ENCODE measurements at regions not wholly inside any gene's neighbourhood (a gene's known extent, or its start where the extent isn't known, plus 50 kb on each side); places are given as distances from the start of the nearest gene placed in this dataset.
"Not testable (repeated sequence)": the region's sequence is repeated elsewhere in the genome, so short reads cannot be mapped to it uniquely, and the experiment has no call there.

GRCh38 chrX:45668686-45669443 is 468.2 kb upstream of the DIPK2B start:
- Mint-ChIP-seq H3K9me3 (no peaks in the 10 kb centered on the region), H3K27me3 (no peaks in the 10 kb centered on the region), H3K4me3 (no peak overlapping the region), H3K36me3 (no peaks in the 10 kb centered on the region), H3K27ac (no peak overlapping the region), H3K4me1 (no peaks in the 10 kb centered on the region)

GRCh38 chrX:45667666-45668065 is 467.0 kb upstream of the DIPK2B start:
- H3K4me3 Mint-ChIP-seq = no peak overlapping the region
- no peaks in the 10 kb centered on the region for H3K9me3 Mint-ChIP-seq

GRCh38 chrX:45664727-45665290 is 464.1 kb upstream of the DIPK2B start:
- Mint-ChIP-seq H3K27me3 (no peaks in the 10 kb centered on the region), H3K9me3 (no peaks in the 10 kb centered on the region), H3K36me3 (no peaks in the 10 kb centered on the region), H3K4me3 (no peak overlapping the region), H3K4me1 (no peaks in the 10 kb centered on the region), H3K27ac (no peak overlapping the region)

More at GRCh38 chrX:45667666-45668065, 467.0 kb upstream of the DIPK2B start:
- no peak overlapping the region for H3K27ac Mint-ChIP-seq
- no peaks in the 10 kb centered on the region for H3K4me1 Mint-ChIP-seq
- no peaks in the 10 kb centered on the region for H3K36me3 Mint-ChIP-seq
- no peaks in the 10 kb centered on the region for H3K27me3 Mint-ChIP-seq

- Mint-ChIP-seq H3K9me3 (peaks cover 0 to 4% (median 2%) of the 10 kb centered on the region in 3 donors), H3K4me3 (no peak overlapping the region), H3K36me3 (no peaks in the 10 kb centered on the region), H3K27me3 (peaks cover 5% of the 10 kb centered on the region), H3K4me1 (no peaks in the 10 kb centered on the region), H3K27ac (no peak overlapping the region)
Observed at GRCh38 chrX:45660477-45660876, 459.8 kb upstream of the DIPK2B start.

GRCh38 chrX:45633419-45633818 is 432.7 kb upstream of the DIPK2B start:
- peaks cover 0 to 1% (median 0%) of the 10 kb centered on the region in 3 donors for H3K4me1 Mint-ChIP-seq
- no peaks in the 10 kb centered on the region for H3K36me3 Mint-ChIP-seq
- no peak overlapping the region for H3K27ac Mint-ChIP-seq

GRCh38 chrX:45632506-45632905 is 431.8 kb upstream of the DIPK2B start:
- no peaks in the 10 kb centered on the region for H3K9me3 Mint-ChIP-seq
- H3K4me3 Mint-ChIP-seq = no peak overlapping the region
- peaks cover 11% of the 10 kb centered on the region for H3K27me3 Mint-ChIP-seq
- peaks cover 0 to 1% (median 0%) of the 10 kb centered on the region in 3 donors for H3K4me1 Mint-ChIP-seq
- H3K36me3 Mint-ChIP-seq = no peaks in the 10 kb centered on the region
- H3K27ac Mint-ChIP-seq = no peak overlapping the region

More at GRCh38 chrX:45633419-45633818, 432.7 kb upstream of the DIPK2B start:
- peaks cover 11% of the 10 kb centered on the region for H3K27me3 Mint-ChIP-seq
- no peaks in the 10 kb centered on the region for H3K9me3 Mint-ChIP-seq
- no peak overlapping the region for H3K4me3 Mint-ChIP-seq

- no peak overlapping the region for H3K4me3 Mint-ChIP-seq
- no peak overlapping the region for H3K27ac Mint-ChIP-seq
- no peaks in the 10 kb centered on the region for H3K36me3 Mint-ChIP-seq
- H3K9me3 Mint-ChIP-seq = peaks cover 5 to 7% (median 5%) of the 10 kb centered on the region in 3 donors
- H3K27me3 Mint-ChIP-seq = peaks cover 9% of the 10 kb centered on the region
- peaks cover 0 to 1% (median 0%) of the 10 kb centered on the region in 3 donors for H3K4me1 Mint-ChIP-seq
Observed at GRCh38 chrX:45630078-45630477, 429.4 kb upstream of the DIPK2B start.

- H3K36me3 Mint-ChIP-seq = no peaks in the 10 kb centered on the region
- H3K27me3 Mint-ChIP-seq = peaks cover 5% of the 10 kb centered on the region
- H3K9me3 Mint-ChIP-seq = peaks cover 5 to 7% (median 5%) of the 10 kb centered on the region in 3 donors
- no peak overlapping the region for H3K27ac Mint-ChIP-seq
- H3K4me3 Mint-ChIP-seq = no peak overlapping the region
- peaks cover 0 to 1% (median 0%) of the 10 kb centered on the region in 3 donors for H3K4me1 Mint-ChIP-seq
Observed at GRCh38 chrX:45628041-45628440, 427.4 kb upstream of the DIPK2B start.

- no peak overlapping the region for H3K4me3 Mint-ChIP-seq
- H3K4me1 Mint-ChIP-seq = no peaks in the 10 kb centered on the region
- H3K36me3 Mint-ChIP-seq = no peaks in the 10 kb centered on the region
- H3K27me3 Mint-ChIP-seq = peaks cover 5% of the 10 kb centered on the region
- peaks cover 5 to 8% (median 7%) of the 10 kb centered on the region in 3 donors for H3K9me3 Mint-ChIP-seq
- no peak overlapping the region for H3K27ac Mint-ChIP-seq
Observed at GRCh38 chrX:45623266-45623665, 422.6 kb upstream of the DIPK2B start.

GRCh38 chrX:45622538-45622937 is 421.9 kb upstream of the DIPK2B start:
- H3K9me3 Mint-ChIP-seq = peaks cover 5 to 11% (median 8%) of the 10 kb centered on the region in 3 donors
- no peaks in the 10 kb centered on the region for H3K4me1 Mint-ChIP-seq
- no peaks in the 10 kb centered on the region for H3K36me3 Mint-ChIP-seq
- H3K27ac Mint-ChIP-seq = no peak overlapping the region
- peaks cover 5% of the 10 kb centered on the region for H3K27me3 Mint-ChIP-seq
- no peak overlapping the region for H3K4me3 Mint-ChIP-seq

GRCh38 chrX:45622042-45622423 is 421.4 kb upstream of the DIPK2B start:
- Mint-ChIP-seq H3K36me3 (no peaks in the 10 kb centered on the region), H3K4me3 (no peak overlapping the region), H3K9me3 (peaks cover 5 to 11% (median 10%) of the 10 kb centered on the region in 3 donors), H3K27me3 (peaks cover 3% of the 10 kb centered on the region), H3K4me1 (no peaks in the 10 kb centered on the region), H3K27ac (no peak overlapping the region)

GRCh38 chrX:45621376-45622041 is 420.8 kb upstream of the DIPK2B start:
- no peak overlapping the region for H3K27ac Mint-ChIP-seq
- no peaks in the 10 kb centered on the region for H3K36me3 Mint-ChIP-seq
- H3K27me3 Mint-ChIP-seq = peaks cover 3% of the 10 kb centered on the region
- H3K4me3 Mint-ChIP-seq = no peak overlapping the region
- no peaks in the 10 kb centered on the region for H3K4me1 Mint-ChIP-seq
- peaks cover 5 to 11% (median 10%) of the 10 kb centered on the region in 3 donors for H3K9me3 Mint-ChIP-seq

- Mint-ChIP-seq H3K27me3 (peaks cover 3% of the 10 kb centered on the region), H3K9me3 (peaks cover 3 to 6% (median 4%) of the 10 kb centered on the region in 3 donors), H3K36me3 (peaks cover 1% of the 10 kb centered on the region), H3K4me3 (no peak overlapping the region), H3K27ac (no peak overlapping the region), H3K4me1 (no peaks in the 10 kb centered on the region)
Observed at GRCh38 chrX:45619290-45619689, 418.6 kb upstream of the DIPK2B start.

GRCh38 chrX:45615591-45615990 is 414.9 kb upstream of the DIPK2B start:
- H3K27me3 Mint-ChIP-seq, H3K27ac Mint-ChIP-seq, H3K36me3 Mint-ChIP-seq, H3K4me3 Mint-ChIP-seq, H3K4me1 Mint-ChIP-seq: not testable (repeated sequence)
- H3K9me3 Mint-ChIP-seq = peaks cover 5 to 15% (median 12%) of the 10 kb centered on the region in 3 donors

- Mint-ChIP-seq H3K4me1 (no peaks in the 10 kb centered on the region), H3K36me3 (peaks cover 1% of the 10 kb centered on the region), H3K27me3 (peaks cover 5% of the 10 kb centered on the region), H3K4me3 (no peak overlapping the region), H3K9me3 (peaks cover 5 to 19% (median 12%) of the 10 kb centered on the region in 3 donors), H3K27ac (no peak overlapping the region)
Observed at GRCh38 chrX:45614853-45615252, 414.2 kb upstream of the DIPK2B start.
